Panc1 (cell line): ENCODE measurements at regions not wholly inside any gene's neighbourhood (a gene's known extent, or its start where the extent isn't known, plus 50 kb on each side); places are given as distances from the start of the nearest gene placed in this dataset.

Experiments
- POLR2AphosphoS5 ChIP-seq: IDR thresholded peaks from 2 replicates; pipeline ENCODE4 v1.6.1; 2012; ENCODE audit warnings: mild to moderate bottlenecking, low read depth, low read length, moderate library complexity
- SIN3A ChIP-seq: IDR thresholded peaks from 2 replicates; pipeline ENCODE4 v1.6.1; 2012; ENCODE audit warnings: low read depth, mild to moderate bottlenecking, low read length, moderate library complexity, borderline replicate concordance; ENCODE audit not compliant: insufficient read depth
- TF ChIP-seq, protein P1 (sequence below): fragments of 450-650 bp; IDR thresholded peaks from 2 replicates; pipeline ENCODE4 v1.5.1; 2017; ENCODE audit warnings: mild to moderate bottlenecking
- TF ChIP-seq, protein P2 (sequence below), 2 experiments: IDR thresholded peaks; 2 replicates each; pipeline ENCODE4 v1.6.1; 2011 to 2012; ENCODE audit warnings: low read depth in 2 of 2, control low read depth in 1 of 2, low read length in 1 of 2, mild to moderate bottlenecking in 1 of 2, moderate library complexity in 1 of 2; ENCODE audit not compliant: insufficient read depth in 1 of 2

GRCh38 chr10:10403762-10404161 is 613.9 kb upstream of the CELF2 start:
- TF ChIP-seq, protein P1, sequence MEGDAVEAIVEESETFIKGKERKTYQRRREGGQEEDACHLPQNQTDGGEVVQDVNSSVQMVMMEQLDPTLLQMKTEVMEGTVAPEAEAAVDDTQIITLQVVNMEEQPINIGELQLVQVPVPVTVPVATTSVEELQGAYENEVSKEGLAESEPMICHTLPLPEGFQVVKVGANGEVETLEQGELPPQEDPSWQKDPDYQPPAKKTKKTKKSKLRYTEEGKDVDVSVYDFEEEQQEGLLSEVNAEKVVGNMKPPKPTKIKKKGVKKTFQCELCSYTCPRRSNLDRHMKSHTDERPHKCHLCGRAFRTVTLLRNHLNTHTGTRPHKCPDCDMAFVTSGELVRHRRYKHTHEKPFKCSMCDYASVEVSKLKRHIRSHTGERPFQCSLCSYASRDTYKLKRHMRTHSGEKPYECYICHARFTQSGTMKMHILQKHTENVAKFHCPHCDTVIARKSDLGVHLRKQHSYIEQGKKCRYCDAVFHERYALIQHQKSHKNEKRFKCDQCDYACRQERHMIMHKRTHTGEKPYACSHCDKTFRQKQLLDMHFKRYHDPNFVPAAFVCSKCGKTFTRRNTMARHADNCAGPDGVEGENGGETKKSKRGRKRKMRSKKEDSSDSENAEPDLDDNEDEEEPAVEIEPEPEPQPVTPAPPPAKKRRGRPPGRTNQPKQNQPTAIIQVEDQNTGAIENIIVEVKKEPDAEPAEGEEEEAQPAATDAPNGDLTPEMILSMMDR = no peak
- no peak for TF ChIP-seq SIN3A
- TF ChIP-seq, protein P2, sequence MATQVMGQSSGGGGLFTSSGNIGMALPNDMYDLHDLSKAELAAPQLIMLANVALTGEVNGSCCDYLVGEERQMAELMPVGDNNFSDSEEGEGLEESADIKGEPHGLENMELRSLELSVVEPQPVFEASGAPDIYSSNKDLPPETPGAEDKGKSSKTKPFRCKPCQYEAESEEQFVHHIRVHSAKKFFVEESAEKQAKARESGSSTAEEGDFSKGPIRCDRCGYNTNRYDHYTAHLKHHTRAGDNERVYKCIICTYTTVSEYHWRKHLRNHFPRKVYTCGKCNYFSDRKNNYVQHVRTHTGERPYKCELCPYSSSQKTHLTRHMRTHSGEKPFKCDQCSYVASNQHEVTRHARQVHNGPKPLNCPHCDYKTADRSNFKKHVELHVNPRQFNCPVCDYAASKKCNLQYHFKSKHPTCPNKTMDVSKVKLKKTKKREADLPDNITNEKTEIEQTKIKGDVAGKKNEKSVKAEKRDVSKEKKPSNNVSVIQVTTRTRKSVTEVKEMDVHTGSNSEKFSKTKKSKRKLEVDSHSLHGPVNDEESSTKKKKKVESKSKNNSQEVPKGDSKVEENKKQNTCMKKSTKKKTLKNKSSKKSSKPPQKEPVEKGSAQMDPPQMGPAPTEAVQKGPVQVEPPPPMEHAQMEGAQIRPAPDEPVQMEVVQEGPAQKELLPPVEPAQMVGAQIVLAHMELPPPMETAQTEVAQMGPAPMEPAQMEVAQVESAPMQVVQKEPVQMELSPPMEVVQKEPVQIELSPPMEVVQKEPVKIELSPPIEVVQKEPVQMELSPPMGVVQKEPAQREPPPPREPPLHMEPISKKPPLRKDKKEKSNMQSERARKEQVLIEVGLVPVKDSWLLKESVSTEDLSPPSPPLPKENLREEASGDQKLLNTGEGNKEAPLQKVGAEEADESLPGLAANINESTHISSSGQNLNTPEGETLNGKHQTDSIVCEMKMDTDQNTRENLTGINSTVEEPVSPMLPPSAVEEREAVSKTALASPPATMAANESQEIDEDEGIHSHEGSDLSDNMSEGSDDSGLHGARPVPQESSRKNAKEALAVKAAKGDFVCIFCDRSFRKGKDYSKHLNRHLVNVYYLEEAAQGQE (IDR thresholded peaks at IDR 0.05; ENCODE audit: insufficient read depth in 1 of 2, low read depth in 2 of 2, low read length in 1 of 2) = no peak
- no peak for TF ChIP-seq POLR2AphosphoS5
